Esophagus squamous epithelium (tissue), 4 donors: ENCODE measurements at regions not wholly inside any gene's neighbourhood (a gene's known extent, or its start where the extent isn't known, plus 50 kb on each side); places are given as distances from the start of the nearest gene placed in this dataset.

Source experiments
- POLR2A ChIP-seq, 4 donors: fragments of 450-650 bp; IDR thresholded peaks; one replicate each; pipeline ENCODE4 v1.6.1; 2017; ENCODE audit warnings: antibody characterized with exemption in 4 of 4, mild to moderate bottlenecking in 4 of 4, moderate library complexity in 3 of 4
- TF ChIP-seq, protein P1 (sequence below), 6 experiments: fragments of 450-650 bp in 4 of 6; fragments of 200-600 bp in 2 of 6; sonication (generic) in 2 of 6; IDR thresholded peaks; one replicate each; pipeline ENCODE4 v1.5.1; 2016 to 2019; ENCODE audit warnings: antibody characterized with exemption in 6 of 6, mild to moderate bottlenecking in 4 of 6, moderate library complexity in 4 of 6

DNA sequence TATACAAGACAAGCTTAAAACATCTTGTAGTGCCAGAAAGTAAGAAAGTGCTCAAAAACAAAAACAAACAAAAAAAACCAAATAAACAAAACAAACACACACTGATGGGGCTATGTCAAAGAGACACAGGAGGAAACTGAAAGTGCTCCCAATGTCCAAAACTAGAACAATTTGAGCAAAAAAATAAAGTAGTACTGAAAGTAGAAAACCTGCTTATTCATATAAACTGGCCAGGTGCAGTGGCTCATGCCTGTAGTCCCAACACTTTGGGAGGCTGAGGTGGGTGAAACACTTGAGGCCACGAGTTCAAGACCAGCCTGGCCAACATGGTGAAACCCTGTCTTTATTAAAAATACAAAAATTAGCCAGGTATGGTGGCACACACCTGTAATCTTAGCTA, 129.9 kb downstream of the GLUL start:
- TF ChIP-seq, protein P1, sequence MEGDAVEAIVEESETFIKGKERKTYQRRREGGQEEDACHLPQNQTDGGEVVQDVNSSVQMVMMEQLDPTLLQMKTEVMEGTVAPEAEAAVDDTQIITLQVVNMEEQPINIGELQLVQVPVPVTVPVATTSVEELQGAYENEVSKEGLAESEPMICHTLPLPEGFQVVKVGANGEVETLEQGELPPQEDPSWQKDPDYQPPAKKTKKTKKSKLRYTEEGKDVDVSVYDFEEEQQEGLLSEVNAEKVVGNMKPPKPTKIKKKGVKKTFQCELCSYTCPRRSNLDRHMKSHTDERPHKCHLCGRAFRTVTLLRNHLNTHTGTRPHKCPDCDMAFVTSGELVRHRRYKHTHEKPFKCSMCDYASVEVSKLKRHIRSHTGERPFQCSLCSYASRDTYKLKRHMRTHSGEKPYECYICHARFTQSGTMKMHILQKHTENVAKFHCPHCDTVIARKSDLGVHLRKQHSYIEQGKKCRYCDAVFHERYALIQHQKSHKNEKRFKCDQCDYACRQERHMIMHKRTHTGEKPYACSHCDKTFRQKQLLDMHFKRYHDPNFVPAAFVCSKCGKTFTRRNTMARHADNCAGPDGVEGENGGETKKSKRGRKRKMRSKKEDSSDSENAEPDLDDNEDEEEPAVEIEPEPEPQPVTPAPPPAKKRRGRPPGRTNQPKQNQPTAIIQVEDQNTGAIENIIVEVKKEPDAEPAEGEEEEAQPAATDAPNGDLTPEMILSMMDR (IDR thresholded peaks at IDR 0.05) = no peak
- no peak for TF ChIP-seq POLR2A (IDR thresholded peaks at IDR 0.05)
